ENCODE measurements at regions not wholly inside any gene's neighbourhood (a gene's known extent, or its start where the extent isn't known, plus 50 kb on each side); places are given as distances from the start of the nearest gene placed in this dataset.

- Histone ChIP-seq H4K20me1 (ENCODE audit: insufficient read depth) (no peaks in the 10 kb centered on the region), H3K4me2 (ENCODE audit: low read length) (no peak overlapping the region), H3F3A (ENCODE audit: insufficient read depth, low read length, poor library complexity, severe bottlenecking) (no peaks in the 10 kb centered on the region), H3K27ac (ENCODE audit: low read length) (no peak overlapping the region), H3K9me2 (ENCODE audit: insufficient read depth, low read length) (no peaks in the 10 kb centered on the region), H3K9me3 (ENCODE audit: low read length) (no peaks in the 10 kb centered on the region), H3K9ac (ENCODE audit: low read length) (no peak overlapping the region), H3K4me3 (ENCODE audit: low read length) (no peak overlapping the region), H3K36me3 (ENCODE audit: insufficient read depth, low read length) (no peaks in the 10 kb centered on the region), H3K27me3 (ENCODE audit: insufficient read depth, low read depth, low read length) (no peaks in the 10 kb centered on the region), H3K79me2 (replicated peaks; ENCODE audit: insufficient read depth, low read length) (no peaks in the 10 kb centered on the region), H2AFZ (ENCODE audit: low read depth, low read length) (no peak overlapping the region)
- TF ChIP-seq EZH2 (IDR thresholded peaks at IDR 0.05; ENCODE audit: borderline replicate concordance, insufficient read depth, low read length, poor library complexity, severe bottlenecking) (no peak), CTCF (IDR thresholded peaks at IDR 0.05; ENCODE audit: poor library complexity, severe bottlenecking) (no peak), POLR2AphosphoS5 (IDR thresholded peaks at IDR 0.05) (no peak), RAD21 (conservative IDR thresholded peaks at IDR 0.05) (no peak), MXI1 (conservative IDR thresholded peaks at IDR 0.05; ENCODE audit: poor library complexity, severe bottlenecking) (no peak), TAF1 (IDR thresholded peaks at IDR 0.05; ENCODE audit: low read depth) (no peak), REST (IDR thresholded peaks at IDR 0.05; ENCODE audit: borderline replicate concordance) (no peak), SMC3 (conservative IDR thresholded peaks at IDR 0.05; ENCODE audit: poor library complexity) (no peak), EP300 (conservative IDR thresholded peaks at IDR 0.05; ENCODE audit: poor library complexity, severe bottlenecking) (no peak)
Measured at GRCh38 chr9:7960320-7961050, 160.9 kb upstream of the DMAC1 start.

- H3K27ac ChIP-seq (ENCODE audit: low read length): no peak overlapping the region
- H3K4me3 ChIP-seq (ENCODE audit: low read length): no peak overlapping the region
- no peaks in the 10 kb centered on the region for H3K36me3 ChIP-seq (ENCODE audit: insufficient read depth, low read length)
- H2AFZ ChIP-seq (ENCODE audit: low read depth, low read length): no peak overlapping the region
- H3K27me3 ChIP-seq (ENCODE audit: insufficient read depth, low read depth, low read length): no peaks in the 10 kb centered on the region
- TF ChIP-seq POLR2AphosphoS5 (IDR thresholded peaks at IDR 0.05) (no peak), TAF1 (IDR thresholded peaks at IDR 0.05; ENCODE audit: low read depth) (no peak), EP300 (conservative IDR thresholded peaks at IDR 0.05; ENCODE audit: poor library complexity, severe bottlenecking) (no peak), RAD21 (conservative IDR thresholded peaks at IDR 0.05) (no peak), MXI1 (conservative IDR thresholded peaks at IDR 0.05; ENCODE audit: poor library complexity, severe bottlenecking) (no peak), REST (IDR thresholded peaks at IDR 0.05; ENCODE audit: borderline replicate concordance) (no peak), EZH2 (IDR thresholded peaks at IDR 0.05; ENCODE audit: borderline replicate concordance, insufficient read depth, low read length, poor library complexity, severe bottlenecking) (no peak), CTCF (IDR thresholded peaks at IDR 0.05; ENCODE audit: poor library complexity, severe bottlenecking) (no peak), SMC3 (conservative IDR thresholded peaks at IDR 0.05; ENCODE audit: poor library complexity) (no peak)
- H3K9me3 ChIP-seq (ENCODE audit: low read length): no peaks in the 10 kb centered on the region
- no peaks in the 10 kb centered on the region for H3K79me2 ChIP-seq (replicated peaks; ENCODE audit: insufficient read depth, low read length)
- H4K20me1 ChIP-seq (ENCODE audit: insufficient read depth): no peaks in the 10 kb centered on the region
- no peaks in the 10 kb centered on the region for H3F3A ChIP-seq (ENCODE audit: insufficient read depth, low read length, poor library complexity, severe bottlenecking)
- H3K9me2 ChIP-seq (ENCODE audit: insufficient read depth, low read length): no peaks in the 10 kb centered on the region
- H3K9ac ChIP-seq (ENCODE audit: low read length): no peak overlapping the region
- no peak overlapping the region for H3K4me2 ChIP-seq (ENCODE audit: low read length)
Measured at GRCh38 chr9:7957803-7958202, 158.2 kb upstream of the DMAC1 start.
